ENCODE measurements at regions not wholly inside any gene's neighbourhood (a gene's known extent, or its start where the extent isn't known, plus 50 kb on each side); places are given as distances from the start of the nearest gene placed in this dataset.

DNA sequence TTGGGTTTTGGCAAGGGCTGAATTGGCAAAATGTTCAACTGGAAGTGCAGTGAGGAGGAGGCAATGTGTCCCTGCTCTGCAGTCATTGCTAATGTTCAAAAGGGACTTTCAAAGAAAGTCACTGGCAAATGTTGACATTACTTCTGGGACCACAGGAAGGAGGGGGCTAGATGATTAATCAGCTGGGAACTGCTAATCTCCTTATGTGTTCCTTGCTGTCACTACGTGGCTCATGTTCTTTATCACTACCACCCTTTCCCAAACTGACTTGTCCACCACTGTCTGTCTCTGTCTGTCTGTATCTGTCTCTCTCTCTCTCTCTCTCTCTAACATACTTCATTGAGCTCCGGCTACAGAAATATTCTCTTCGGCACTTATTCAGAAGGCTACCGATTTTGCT, 86.9 kb upstream of the MTPN start:
- TF ChIP-seq, protein P1, sequence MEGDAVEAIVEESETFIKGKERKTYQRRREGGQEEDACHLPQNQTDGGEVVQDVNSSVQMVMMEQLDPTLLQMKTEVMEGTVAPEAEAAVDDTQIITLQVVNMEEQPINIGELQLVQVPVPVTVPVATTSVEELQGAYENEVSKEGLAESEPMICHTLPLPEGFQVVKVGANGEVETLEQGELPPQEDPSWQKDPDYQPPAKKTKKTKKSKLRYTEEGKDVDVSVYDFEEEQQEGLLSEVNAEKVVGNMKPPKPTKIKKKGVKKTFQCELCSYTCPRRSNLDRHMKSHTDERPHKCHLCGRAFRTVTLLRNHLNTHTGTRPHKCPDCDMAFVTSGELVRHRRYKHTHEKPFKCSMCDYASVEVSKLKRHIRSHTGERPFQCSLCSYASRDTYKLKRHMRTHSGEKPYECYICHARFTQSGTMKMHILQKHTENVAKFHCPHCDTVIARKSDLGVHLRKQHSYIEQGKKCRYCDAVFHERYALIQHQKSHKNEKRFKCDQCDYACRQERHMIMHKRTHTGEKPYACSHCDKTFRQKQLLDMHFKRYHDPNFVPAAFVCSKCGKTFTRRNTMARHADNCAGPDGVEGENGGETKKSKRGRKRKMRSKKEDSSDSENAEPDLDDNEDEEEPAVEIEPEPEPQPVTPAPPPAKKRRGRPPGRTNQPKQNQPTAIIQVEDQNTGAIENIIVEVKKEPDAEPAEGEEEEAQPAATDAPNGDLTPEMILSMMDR (IDR thresholded peaks at IDR 0.05): no peak
- TF ChIP-seq NR3C1 (IDR thresholded peaks at IDR 0.05) (no peak), EHMT2 (IDR thresholded peaks at IDR 0.05; ENCODE audit: low read depth) (no peak), PHF8 (IDR thresholded peaks at IDR 0.05; ENCODE audit: borderline replicate concordance, low read depth) (no peak), POLR2A (IDR thresholded peaks at IDR 0.05; ENCODE audit: low read length) (no peak), MAZ (IDR thresholded peaks at IDR 0.05; ENCODE audit: borderline replicate concordance, low read depth, low read length) (no peak), CEBPB (IDR thresholded peaks at IDR 0.05) (no peak), RAD21 (conservative IDR thresholded peaks at IDR 0.05 in 1 of 2, IDR thresholded peaks at IDR 0.05 in 1 of 2) (no peak)
- TF ChIP-seq, protein P2, sequence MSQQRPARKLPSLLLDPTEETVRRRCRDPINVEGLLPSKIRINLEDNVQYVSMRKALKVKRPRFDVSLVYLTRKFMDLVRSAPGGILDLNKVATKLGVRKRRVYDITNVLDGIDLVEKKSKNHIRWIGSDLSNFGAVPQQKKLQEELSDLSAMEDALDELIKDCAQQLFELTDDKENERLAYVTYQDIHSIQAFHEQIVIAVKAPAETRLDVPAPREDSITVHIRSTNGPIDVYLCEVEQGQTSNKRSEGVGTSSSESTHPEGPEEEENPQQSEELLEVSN (IDR thresholded peaks at IDR 0.05; ENCODE audit: borderline replicate concordance, low read depth): no peak
- TF ChIP-seq, protein P3, sequence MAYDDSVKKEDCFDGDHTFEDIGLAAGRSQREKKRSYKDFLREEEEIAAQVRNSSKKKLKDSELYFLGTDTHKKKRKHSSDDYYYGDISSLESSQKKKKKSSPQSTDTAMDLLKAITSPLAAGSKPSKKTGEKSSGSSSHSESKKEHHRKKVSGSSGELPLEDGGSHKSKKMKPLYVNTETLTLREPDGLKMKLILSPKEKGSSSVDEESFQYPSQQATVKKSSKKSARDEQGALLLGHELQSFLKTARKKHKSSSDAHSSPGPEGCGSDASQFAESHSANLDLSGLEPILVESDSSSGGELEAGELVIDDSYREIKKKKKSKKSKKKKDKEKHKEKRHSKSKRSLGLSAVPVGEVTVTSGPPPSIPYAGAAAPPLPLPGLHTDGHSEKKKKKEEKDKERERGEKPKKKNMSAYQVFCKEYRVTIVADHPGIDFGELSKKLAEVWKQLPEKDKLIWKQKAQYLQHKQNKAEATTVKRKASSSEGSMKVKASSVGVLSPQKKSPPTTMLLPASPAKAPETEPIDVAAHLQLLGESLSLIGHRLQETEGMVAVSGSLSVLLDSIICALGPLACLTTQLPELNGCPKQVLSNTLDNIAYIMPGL (CRISPR knock-in tag; IDR thresholded peaks at IDR 0.05; ENCODE audit: borderline replicate concordance): no peak
- TF ChIP-seq, protein P4, sequence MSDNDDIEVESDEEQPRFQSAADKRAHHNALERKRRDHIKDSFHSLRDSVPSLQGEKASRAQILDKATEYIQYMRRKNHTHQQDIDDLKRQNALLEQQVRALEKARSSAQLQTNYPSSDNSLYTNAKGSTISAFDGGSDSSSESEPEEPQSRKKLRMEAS (IDR thresholded peaks at IDR 0.05): no peak
- TF ChIP-seq, protein P5, sequence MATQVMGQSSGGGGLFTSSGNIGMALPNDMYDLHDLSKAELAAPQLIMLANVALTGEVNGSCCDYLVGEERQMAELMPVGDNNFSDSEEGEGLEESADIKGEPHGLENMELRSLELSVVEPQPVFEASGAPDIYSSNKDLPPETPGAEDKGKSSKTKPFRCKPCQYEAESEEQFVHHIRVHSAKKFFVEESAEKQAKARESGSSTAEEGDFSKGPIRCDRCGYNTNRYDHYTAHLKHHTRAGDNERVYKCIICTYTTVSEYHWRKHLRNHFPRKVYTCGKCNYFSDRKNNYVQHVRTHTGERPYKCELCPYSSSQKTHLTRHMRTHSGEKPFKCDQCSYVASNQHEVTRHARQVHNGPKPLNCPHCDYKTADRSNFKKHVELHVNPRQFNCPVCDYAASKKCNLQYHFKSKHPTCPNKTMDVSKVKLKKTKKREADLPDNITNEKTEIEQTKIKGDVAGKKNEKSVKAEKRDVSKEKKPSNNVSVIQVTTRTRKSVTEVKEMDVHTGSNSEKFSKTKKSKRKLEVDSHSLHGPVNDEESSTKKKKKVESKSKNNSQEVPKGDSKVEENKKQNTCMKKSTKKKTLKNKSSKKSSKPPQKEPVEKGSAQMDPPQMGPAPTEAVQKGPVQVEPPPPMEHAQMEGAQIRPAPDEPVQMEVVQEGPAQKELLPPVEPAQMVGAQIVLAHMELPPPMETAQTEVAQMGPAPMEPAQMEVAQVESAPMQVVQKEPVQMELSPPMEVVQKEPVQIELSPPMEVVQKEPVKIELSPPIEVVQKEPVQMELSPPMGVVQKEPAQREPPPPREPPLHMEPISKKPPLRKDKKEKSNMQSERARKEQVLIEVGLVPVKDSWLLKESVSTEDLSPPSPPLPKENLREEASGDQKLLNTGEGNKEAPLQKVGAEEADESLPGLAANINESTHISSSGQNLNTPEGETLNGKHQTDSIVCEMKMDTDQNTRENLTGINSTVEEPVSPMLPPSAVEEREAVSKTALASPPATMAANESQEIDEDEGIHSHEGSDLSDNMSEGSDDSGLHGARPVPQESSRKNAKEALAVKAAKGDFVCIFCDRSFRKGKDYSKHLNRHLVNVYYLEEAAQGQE (IDR thresholded peaks at IDR 0.05): no peak
- TF ChIP-seq, protein P6, sequence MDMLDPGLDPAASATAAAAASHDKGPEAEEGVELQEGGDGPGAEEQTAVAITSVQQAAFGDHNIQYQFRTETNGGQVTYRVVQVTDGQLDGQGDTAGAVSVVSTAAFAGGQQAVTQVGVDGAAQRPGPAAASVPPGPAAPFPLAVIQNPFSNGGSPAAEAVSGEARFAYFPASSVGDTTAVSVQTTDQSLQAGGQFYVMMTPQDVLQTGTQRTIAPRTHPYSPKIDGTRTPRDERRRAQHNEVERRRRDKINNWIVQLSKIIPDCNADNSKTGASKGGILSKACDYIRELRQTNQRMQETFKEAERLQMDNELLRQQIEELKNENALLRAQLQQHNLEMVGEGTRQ (IDR thresholded peaks at IDR 0.05): no peak
